GM21737 (cell line): ENCODE measurements at regions not wholly inside any gene's neighbourhood (a gene's known extent, or its start where the extent isn't known, plus 50 kb on each side); places are given as distances from the start of the nearest gene placed in this dataset.

Source experiments
- ATAC-seq: cut with Tn5 transposase; IDR thresholded peaks from one replicate; pipeline ENCODE4 v1.9.1; 2021; ENCODE audit warnings: mild to moderate bottlenecking, moderate library complexity; ENCODE audit not compliant: unreplicated experiment

- ATAC-seq, result no peak
Observed at GRCh38 chr1:87219141-87219540, 109.5 kb upstream of the LMO4 start.

DNA sequence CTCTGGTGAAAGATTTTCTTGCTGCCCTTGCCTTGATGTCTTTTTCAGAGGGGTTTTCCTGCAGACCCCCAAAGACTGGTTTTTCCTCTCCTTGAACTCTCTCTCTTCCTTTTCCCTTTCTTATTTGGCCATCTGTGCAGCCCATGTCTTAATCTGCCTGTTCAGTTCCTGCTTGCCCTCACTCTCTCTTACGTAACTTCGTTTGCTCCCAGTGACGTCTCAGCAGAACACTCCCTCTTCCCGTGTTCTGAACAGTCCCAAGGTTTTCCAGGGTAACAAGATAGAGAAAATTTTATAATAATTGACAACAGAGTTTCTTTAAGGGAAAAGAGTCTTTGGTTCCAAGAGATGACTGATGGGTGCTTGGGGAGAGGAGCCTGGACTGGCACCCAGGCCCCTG is 109.1 kb upstream of the LMO4 start:
- no peak for ATAC-seq

GRCh38 chr1:87220993-87221392 is 107.7 kb upstream of the LMO4 start:
- ATAC-seq, result no peak

DNA sequence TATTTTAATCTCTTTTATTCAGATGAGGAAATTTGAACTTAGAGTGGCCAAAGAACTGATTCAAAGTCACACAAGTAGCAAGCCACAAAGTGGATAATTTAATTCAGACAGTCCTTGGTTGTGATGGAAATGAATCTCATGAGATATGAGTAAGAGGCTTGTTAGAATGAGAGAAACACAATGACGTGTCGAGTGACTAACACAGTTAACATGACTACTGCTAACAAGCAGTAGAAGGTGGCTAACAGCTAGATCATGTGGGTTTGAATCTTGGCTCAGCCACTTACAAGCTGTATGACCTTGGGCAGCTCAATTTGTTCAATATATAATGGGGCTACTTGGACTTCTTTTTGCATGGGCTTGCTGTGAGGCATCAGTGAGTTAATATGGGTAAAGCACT is 104.5 kb upstream of the LMO4 start:
- ATAC-seq, result no peak

- ATAC-seq, result no peak
Observed at GRCh38 chr1:87225171-87225570, 103.5 kb upstream of the LMO4 start.

GRCh38 chr1:87226341-87226760 is 102.3 kb upstream of the LMO4 start:
- peak; percentile 51 for ATAC-seq

DNA sequence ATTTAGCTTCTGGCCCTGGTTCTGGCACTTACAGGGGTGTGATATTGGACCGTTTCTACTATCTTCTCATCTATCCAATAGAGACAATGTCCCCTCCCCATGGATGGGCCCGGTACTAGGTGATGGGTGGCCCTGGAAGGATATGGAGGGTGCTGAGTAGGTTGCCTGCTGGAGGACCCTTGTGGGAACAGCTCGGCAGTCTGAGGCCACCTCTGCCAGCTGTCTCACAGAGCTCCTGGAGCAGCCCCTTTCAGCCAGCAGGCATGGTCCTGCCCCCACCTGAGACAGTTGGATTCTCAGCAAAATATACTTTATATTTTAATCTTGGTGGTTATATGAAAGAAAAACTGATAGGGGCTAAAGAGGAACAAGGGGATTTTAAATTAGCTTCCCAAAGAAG is 101.0 kb upstream of the LMO4 start:
- ATAC-seq, result no peak

DNA sequence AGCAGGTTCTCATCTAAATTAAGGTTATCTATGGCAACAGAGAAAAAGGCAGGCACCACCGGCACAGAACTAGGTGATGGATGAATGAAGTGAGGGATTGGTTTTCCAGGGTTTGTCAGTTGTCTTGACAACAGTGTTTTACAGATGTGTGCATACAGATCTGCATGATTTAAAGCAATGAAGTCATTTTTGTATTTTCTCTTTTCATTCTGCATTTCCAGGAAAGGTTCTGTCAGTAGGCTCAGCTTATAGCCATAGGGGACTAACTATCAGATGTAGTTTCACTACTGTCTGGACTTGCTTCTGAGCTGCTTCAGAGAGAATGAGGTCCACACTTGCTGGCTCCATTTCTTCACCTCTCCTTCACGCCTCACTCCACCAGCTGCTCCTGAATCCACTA is 98.2 kb upstream of the LMO4 start:
- no peak for ATAC-seq

DNA sequence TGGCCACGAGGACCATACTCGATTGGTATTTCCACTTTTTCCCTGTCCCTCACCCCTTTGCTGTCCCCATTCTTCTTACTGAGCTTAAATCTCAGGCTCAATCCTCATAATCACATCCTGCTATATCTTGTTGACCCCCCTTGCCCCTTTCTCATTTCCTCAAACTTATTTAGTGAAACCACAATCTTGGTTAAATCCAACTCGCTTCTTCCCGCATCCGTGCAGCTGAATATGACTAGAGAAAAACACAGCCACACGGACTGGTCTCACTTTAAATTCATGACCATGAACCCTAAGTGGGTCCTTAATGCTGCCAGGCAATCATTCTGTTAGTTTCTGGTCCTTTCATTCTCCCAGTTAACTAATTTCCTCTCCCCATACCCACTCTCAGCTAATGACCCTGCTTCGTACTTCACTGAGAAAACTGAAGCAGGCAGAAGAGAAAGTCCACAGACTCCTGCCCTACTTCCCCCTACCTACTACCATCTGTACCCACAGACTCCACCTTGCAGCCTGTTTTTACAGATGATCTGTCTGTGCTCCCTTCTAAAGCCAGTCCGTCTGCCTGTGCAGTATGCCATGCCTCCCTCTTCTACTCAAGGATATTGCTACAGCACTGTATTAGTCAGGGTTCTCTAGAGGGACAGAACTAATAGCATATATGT is 96.8 kb upstream of the LMO4 start:
- ATAC-seq, result no peak

GRCh38 chr1:87236585-87236984 is 92.1 kb upstream of the LMO4 start:
- ATAC-seq, result no peak

- ATAC-seq, result no peak
Observed at GRCh38 chr1:87239997-87240605, 88.6 kb upstream of the LMO4 start.

DNA sequence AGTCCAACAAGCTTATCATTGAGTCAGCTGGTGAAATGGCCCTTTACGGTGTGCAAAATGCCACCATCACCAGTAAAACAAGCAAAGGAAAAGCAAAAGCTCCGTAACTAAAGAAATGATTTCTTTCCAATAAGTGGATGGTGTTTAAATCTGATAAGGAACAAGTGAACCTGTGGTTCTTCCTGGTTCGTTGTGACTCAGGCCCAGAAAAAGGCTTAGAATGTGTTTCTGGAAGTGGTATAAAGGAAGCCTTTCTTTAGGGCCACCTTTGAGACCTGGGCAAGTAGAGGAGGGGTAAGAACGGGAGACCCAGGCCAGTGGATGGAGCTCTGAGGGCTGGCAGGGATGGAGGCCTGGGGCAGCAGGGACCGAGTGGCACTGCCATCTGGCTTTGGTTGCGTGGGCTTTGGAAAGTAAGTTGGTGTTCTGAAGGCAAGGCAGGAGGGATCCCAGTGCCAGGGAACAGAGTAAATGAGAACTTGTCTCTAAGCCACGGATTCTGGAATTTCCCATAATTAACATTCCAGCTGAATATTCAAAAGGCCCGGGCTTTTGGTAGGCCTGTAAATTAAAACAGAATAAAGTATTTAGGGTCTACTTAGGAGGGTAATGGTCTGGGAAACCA is 87.9 kb upstream of the LMO4 start:
- no peak for ATAC-seq

DNA sequence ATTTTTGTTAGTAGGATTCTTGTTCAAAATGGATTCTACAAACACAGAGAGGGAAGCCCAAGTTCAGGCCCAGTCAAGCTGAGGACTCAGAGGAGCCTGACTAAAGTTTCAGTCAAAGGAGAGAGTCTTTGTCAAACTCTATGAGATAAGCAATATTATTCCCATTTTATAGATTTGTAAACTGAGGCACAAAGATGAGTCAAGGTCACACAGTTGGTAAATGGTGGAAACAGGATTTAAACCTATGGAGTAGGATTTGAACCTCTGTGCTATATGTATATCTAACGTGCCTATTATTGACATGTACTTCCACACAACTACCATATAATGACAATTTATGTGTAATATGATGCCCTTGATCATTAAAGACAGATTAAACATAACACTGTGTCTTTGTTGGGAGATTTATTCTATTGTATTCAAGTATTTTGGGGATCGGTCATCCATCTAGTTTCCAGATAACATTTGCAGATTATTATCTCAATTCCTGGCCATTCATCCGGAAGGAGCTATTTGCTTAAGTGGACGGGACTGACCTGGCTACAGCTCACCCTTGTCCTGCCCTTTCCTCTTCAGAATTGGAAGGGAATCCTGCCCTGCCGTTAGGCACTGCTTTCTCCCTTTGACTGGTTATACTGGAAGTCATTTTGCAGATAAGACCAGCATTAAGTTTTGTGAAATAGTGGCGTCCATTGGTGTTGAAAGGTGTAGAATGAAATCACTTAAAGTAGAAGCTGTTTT is 86.1 kb upstream of the LMO4 start:
- ATAC-seq, result no peak

DNA sequence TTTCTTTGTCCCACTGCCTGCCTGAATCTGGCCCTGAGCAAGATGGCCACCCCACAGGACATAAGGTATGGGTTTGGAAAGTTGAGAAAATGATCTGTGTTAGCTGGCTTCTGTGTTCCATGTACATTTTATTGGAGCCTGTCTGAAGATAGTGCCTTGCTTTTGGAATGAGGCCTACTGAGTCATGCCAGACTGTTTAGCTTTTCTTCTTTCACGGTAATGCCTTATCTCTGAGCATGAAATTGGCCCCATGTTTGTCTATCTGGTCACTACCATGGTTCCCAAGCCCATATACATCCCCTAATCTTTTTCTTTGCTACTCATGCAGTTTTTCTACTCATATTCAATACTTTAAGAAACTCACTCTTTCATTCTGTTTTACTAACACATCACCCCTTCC is 85.1 kb upstream of the LMO4 start:
- no peak for ATAC-seq

- no peak for ATAC-seq
Observed at GRCh38 chr1:87246436-87246835, 82.2 kb upstream of the LMO4 start.

- no peak for ATAC-seq
Observed at GRCh38 chr1:87249803-87250202, 78.9 kb upstream of the LMO4 start.

DNA sequence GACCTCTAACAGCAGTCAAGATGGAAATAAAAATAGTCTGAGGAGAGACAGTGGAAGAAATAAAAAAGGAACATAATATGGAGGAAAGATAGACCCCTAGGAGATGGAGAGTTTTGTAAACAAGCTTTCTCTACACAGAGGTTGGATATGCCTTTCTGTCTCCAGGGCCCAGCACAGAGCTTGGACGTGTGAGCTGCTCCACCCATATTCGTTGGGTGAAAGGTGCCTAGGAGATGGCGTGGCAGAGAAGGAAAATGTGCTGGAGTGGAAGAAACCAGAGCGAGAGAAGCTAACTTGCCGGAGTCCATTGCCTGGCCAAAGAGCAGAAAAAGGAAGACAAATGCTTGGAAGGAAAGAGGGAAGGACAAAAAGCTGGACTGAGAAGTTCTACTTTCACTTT is 78.3 kb upstream of the LMO4 start:
- ATAC-seq, result no peak

- ATAC-seq, result no peak
Observed at GRCh38 chr1:87252406-87252805, 76.3 kb upstream of the LMO4 start.

- no peak for ATAC-seq
Observed at GRCh38 chr1:87262688-87263087, 66.0 kb upstream of the LMO4 start.

DNA sequence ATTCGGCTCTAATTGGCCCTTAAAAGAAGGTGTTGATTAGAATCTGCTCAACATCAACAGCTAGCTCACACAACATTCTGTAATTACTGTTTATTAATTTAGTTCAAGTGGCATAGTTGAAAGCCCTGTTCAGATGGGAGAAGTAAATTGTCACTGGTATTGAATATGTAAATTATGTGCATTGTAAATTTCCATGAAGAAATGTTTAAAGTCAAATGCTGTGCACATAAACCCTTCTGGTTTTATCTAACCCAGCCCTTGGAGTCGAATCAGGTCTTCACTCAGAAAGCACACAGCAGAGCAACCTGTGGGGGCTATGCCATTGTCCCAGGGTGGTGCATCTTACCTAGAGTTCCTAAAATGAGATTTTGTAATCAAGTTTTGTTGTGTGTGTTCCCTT is 65.4 kb upstream of the LMO4 start:
- no peak for ATAC-seq

GRCh38 chr1:87263785-87264184 is 64.9 kb upstream of the LMO4 start:
- no peak for ATAC-seq

DNA sequence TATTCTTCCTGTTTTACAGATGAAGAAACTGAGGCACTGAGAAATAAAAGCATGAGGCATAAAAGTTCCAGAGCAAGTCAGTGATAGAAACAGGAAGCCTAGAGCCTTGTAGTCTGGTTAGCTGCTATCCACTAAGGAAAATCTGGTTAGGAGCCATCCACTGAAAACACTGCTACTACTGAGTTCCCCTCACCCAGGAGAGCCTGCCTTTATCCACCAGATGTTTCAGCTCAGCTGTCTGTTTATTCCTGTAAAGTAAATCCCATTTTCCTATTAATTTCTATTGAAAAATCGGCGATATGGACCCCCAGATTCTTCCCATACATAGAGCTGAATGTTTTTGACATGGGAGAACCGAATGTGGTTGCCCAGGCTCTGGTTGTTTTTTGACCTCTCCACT is 63.7 kb upstream of the LMO4 start:
- ATAC-seq, result no peak
